Activated T-helper 2 cell treated with anti-CD3 and anti-CD28 coated beads, Interferon-gamma antibody, Interleukin-2, Interleukin-4, amounts not matched to agents 10 μg/mL and 5 μg/mL and 100 μg/mL, durations not matched to agents 14 hours and 24 hours and 36 hours (primary cell): ENCODE measurements at regions not wholly inside any gene's neighbourhood (a gene's known extent, or its start where the extent isn't known, plus 50 kb on each side); places are given as distances from the start of the nearest gene placed in this dataset.
A peak's percentile ranks its signal among the peaks of the same experiment; 100 is the strongest.

Experiments used
- DNase-seq: peaks from one replicate; pipeline ENCODE4 v3.0.0; 2021; ENCODE audit warnings: low spot score
- H3K27ac Mint-ChIP-seq: one replicate; pipeline ENCODE4 v1.8.0; 2021; ENCODE audit warnings: mixed read lengths
- H3K27me3 Mint-ChIP-seq: one replicate; pipeline ENCODE4 v1.8.0; 2021; ENCODE audit warnings: low read depth, mixed read lengths
- H3K36me3 Mint-ChIP-seq: one replicate; pipeline ENCODE4 v1.8.0; 2021; ENCODE audit warnings: low read depth, mixed read lengths
- H3K4me1 Mint-ChIP-seq: one replicate; pipeline ENCODE4 v1.8.0; 2021; ENCODE audit warnings: low read depth, mixed read lengths
- H3K4me3 Mint-ChIP-seq: one replicate; pipeline ENCODE4 v1.8.0; 2021; ENCODE audit warnings: low read depth, mild to moderate bottlenecking, moderate library complexity, mixed read lengths
- H3K9me3 Mint-ChIP-seq: one replicate; pipeline ENCODE4 v1.8.0; 2021; ENCODE audit warnings: mixed read lengths
- intact Hi-C: fragments of 100-400 bp; cut with micrococcal nuclease; formaldehyde crosslinking; loops from one replicate; pipeline ENCODE4 v1.15.1; 2023

DNA sequence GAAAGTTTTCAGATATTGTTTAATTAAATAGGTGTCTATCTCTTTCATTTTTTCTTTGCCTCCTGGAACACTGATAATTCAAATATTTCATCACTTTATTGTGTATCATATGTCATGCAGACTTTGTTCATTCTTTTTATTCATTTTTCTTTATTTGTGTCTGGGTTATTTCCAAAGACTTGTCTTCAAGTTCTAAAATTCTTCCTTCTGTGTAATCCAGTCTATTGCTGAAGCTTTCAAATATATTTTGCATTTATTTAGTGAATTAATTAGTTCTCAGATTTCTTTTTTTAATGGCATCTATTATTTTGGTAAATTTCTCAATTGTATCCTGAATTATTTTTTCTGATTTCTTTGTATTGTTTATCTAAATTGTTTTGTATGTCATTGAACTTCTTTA is 70.1 kb downstream of the ZNF330 start:
- no peak for DNase-seq
- intact Hi-C loops = no loop called here
- Mint-ChIP-seq H3K36me3 (no peaks in the 10 kb centered on the region), H3K4me3 (no peak overlapping the region), H3K4me1 (no peaks in the 10 kb centered on the region), H3K27ac (no peak overlapping the region), H3K9me3 (peaks cover 9% of the 10 kb centered on the region), H3K27me3 (peaks cover 8% of the 10 kb centered on the region)

- H3K36me3 Mint-ChIP-seq = no peaks in the 10 kb centered on the region
- H3K27ac Mint-ChIP-seq = no peak overlapping the region
- no peaks in the 10 kb centered on the region for H3K4me1 Mint-ChIP-seq
- H3K9me3 Mint-ChIP-seq = peaks cover 9% of the 10 kb centered on the region
- H3K4me3 Mint-ChIP-seq = no peak overlapping the region
- peaks cover 2% of the 10 kb centered on the region for H3K27me3 Mint-ChIP-seq
- intact Hi-C loops = no loop called here
- no peak for DNase-seq
Observed at GRCh38 chr4:141294306-141294705, 73.6 kb downstream of the ZNF330 start.

DNA sequence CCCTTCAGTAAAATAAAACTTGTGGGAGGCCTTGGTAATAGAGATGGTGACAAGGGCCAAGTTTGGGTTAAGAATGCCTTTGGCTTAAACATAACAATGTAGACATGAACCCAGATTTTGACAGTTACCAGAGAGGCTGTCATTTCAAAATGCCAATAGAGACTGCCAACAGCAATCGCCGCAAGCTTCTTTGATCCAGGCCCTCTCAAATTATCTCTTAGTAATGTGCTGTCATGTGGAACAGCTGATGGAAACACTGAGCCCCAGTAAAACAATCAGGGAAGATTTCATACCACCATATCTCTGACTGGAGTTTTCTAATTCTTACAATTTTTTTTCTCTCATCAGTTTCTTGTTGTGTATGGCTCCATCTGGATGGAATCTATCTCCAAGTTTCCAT is 80.5 kb downstream of the ZNF330 start:
- no peaks in the 10 kb centered on the region for H3K36me3 Mint-ChIP-seq
- intact Hi-C loops = no loop called here
- no peaks in the 10 kb centered on the region for H3K4me1 Mint-ChIP-seq
- H3K27me3 Mint-ChIP-seq = peaks cover 5% of the 10 kb centered on the region
- no peak overlapping the region for H3K27ac Mint-ChIP-seq
- H3K4me3 Mint-ChIP-seq = no peak overlapping the region
- no peak for DNase-seq
- H3K9me3 Mint-ChIP-seq = no peaks in the 10 kb centered on the region

GRCh38 chr4:141302924-141303323 is 82.2 kb downstream of the ZNF330 start:
- intact Hi-C loops = no loop called here
- Mint-ChIP-seq H3K4me1 (peaks cover 6% of the 10 kb centered on the region), H3K36me3 (no peaks in the 10 kb centered on the region), H3K27me3 (peaks cover 8% of the 10 kb centered on the region), H3K27ac (no peak overlapping the region), H3K4me3 (no peak overlapping the region), H3K9me3 (no peaks in the 10 kb centered on the region)
- DNase-seq = no peak

- intact Hi-C loops = no loop called here
Observed at GRCh38 chr4:141304346-141304745, 83.7 kb downstream of the ZNF330 start.

GRCh38 chr4:141306331-141306730 is 85.6 kb downstream of the ZNF330 start:
- Mint-ChIP-seq H3K4me1 (peaks cover 6% of the 10 kb centered on the region), H3K27me3 (peaks cover 8% of the 10 kb centered on the region), H3K4me3 (no peak overlapping the region), H3K36me3 (no peaks in the 10 kb centered on the region), H3K9me3 (no peaks in the 10 kb centered on the region), H3K27ac (no peak overlapping the region)
- intact Hi-C loops = loop anchor here (2.0 kb wide), 1 partner anchor 1540 kb away; the partner anchor contains the start of gene INPP4B
- no peak for DNase-seq

More at GRCh38 chr4:141304346-141304745, 83.7 kb downstream of the ZNF330 start:
- Mint-ChIP-seq H3K36me3 (no peaks in the 10 kb centered on the region), H3K9me3 (no peaks in the 10 kb centered on the region), H3K4me3 (no peak overlapping the region), H3K27ac (no peak overlapping the region), H3K4me1 (peaks cover 6% of the 10 kb centered on the region), H3K27me3 (peaks cover 8% of the 10 kb centered on the region)
- no peak for DNase-seq

- Mint-ChIP-seq H3K4me1 (peaks cover 6% of the 10 kb centered on the region), H3K27ac (no peak overlapping the region), H3K27me3 (peaks cover 8% of the 10 kb centered on the region), H3K4me3 (no peak overlapping the region), H3K9me3 (no peaks in the 10 kb centered on the region), H3K36me3 (no peaks in the 10 kb centered on the region)
- peak; percentile 30 for DNase-seq
- intact Hi-C loops = loop anchor here (2.0 kb wide), 1 partner anchor 1540 kb away; the partner anchor contains the start of gene INPP4B
Observed at GRCh38 chr4:141307241-141307689, 86.6 kb downstream of the ZNF330 start.

DNA sequence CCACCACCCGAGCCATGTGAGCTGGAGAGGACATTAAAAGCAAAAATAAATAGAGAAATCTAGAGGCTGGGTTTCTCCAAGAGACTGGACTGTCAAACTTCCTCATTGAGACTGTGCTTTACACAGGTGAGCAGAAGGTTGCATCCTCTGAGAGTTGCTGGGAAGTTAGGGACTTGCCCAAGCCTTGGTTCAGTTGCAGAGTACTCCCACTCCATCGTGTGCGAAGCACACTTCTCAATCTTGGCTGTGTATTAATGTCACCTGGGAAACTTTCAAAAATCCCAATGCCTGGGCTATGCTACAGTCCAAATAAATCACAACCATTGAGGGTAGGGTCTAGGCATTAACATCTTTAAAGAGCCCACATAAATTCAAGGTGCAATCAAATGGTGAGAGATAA is 89.2 kb downstream of the ZNF330 start:
- Mint-ChIP-seq H3K27me3 (peaks cover 6% of the 10 kb centered on the region), H3K9me3 (no peaks in the 10 kb centered on the region), H3K4me3 (no peak overlapping the region), H3K36me3 (no peaks in the 10 kb centered on the region), H3K27ac (no peak overlapping the region), H3K4me1 (peaks cover 6% of the 10 kb centered on the region)
- intact Hi-C loops = no loop called here
- DNase-seq = no peak

GRCh38 chr4:141311246-141312204 is 90.8 kb downstream of the ZNF330 start:
- Mint-ChIP-seq H3K4me3 (no peak overlapping the region), H3K27ac (no peak overlapping the region), H3K9me3 (no peaks in the 10 kb centered on the region), H3K4me1 (peaks cover 6% of the 10 kb centered on the region), H3K27me3 (peaks cover 5% of the 10 kb centered on the region), H3K36me3 (no peaks in the 10 kb centered on the region)
- no peak for DNase-seq
- intact Hi-C loops = no loop called here

DNA sequence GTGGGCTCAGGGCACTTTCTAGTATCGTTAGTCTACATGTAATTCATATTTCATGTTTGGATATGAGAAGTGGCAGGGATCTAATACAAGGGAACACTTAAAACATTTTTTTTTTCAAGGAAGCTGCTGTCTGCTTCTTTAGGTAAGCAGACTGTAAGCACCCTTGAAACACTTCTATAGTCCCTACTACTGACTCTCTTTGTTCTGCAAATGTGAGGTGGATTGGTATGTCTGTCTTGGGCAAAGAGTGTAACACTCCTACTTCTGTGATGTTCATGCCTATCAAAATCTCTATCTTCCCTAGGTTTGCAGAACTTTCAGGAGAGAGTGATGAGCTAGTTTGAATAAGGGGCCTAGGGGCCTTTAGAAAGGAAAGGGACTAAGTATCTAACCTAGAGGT is 93.9 kb downstream of the ZNF330 start:
- H3K9me3 Mint-ChIP-seq = no peaks in the 10 kb centered on the region
- H3K27me3 Mint-ChIP-seq = peaks cover 9% of the 10 kb centered on the region
- H3K36me3 Mint-ChIP-seq = no peaks in the 10 kb centered on the region
- H3K4me3 Mint-ChIP-seq = no peak overlapping the region
- no peak for DNase-seq
- H3K27ac Mint-ChIP-seq = no peak overlapping the region
- intact Hi-C loops = no loop called here
- no peaks in the 10 kb centered on the region for H3K4me1 Mint-ChIP-seq

DNA sequence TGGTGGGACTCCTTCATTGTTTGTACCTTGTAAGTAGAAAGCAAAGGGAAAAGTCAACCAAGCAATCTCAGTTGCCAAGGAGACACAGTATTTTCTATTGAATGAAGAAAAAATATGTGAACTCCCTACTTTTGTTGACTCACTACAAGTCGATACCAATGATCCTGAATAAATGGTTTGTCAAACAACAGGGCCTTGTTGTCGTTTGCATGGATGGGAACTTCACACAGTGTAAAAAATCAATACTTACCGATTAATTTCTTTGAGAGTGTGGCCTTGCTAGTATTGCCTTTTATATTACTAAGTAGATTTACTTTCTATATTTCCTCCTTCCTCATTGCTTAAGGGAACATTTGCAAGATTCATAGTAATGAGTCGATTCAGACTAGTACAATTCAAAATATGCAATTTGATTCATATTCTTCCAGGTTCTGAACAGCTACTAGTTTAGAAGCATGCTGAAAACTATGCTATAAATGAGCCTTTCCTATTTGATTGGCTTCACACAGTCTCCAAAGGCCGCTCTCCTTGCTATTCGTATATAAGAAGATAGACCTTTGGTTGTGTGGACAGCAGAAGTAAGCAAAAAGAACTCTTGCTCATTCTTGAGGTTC is 108.0 kb downstream of the ZNF330 start:
- H3K4me1 Mint-ChIP-seq = no peaks in the 10 kb centered on the region
- intact Hi-C loops = no loop called here
- peaks cover 17% of the 10 kb centered on the region for H3K27me3 Mint-ChIP-seq
- no peak for DNase-seq
- no peaks in the 10 kb centered on the region for H3K36me3 Mint-ChIP-seq
- no peaks in the 10 kb centered on the region for H3K9me3 Mint-ChIP-seq
- H3K4me3 Mint-ChIP-seq = no peak overlapping the region
- H3K27ac Mint-ChIP-seq = no peak overlapping the region

GRCh38 chr4:141329174-141329569 is 108.5 kb downstream of the ZNF330 start:
- no peak for DNase-seq
- no peak overlapping the region for H3K27ac Mint-ChIP-seq
- peaks cover 22% of the 10 kb centered on the region for H3K27me3 Mint-ChIP-seq
- H3K36me3 Mint-ChIP-seq = no peaks in the 10 kb centered on the region
- no peaks in the 10 kb centered on the region for H3K9me3 Mint-ChIP-seq
- no peaks in the 10 kb centered on the region for H3K4me1 Mint-ChIP-seq
- H3K4me3 Mint-ChIP-seq = no peak overlapping the region
- intact Hi-C loops = no loop called here

DNA sequence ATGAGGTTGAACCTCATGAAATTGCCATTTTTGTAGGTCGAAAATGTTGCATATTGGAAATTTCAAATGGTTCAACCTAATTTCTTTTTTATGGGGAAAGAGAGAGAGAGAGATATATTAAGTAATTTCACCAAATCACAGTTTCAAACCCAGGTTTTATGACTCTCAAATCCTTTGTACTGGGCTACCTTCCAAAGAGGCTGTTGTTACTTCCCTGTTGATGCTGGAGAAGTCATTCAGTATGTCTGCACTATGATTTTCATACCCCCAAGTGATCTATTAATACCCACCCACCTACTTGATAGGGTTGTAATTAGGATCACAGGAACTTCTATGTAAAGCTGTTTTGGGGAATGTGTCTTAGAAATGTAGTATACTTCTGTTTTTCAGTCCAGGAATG is 109.9 kb downstream of the ZNF330 start:
- intact Hi-C loops = no loop called here
- no peaks in the 10 kb centered on the region for H3K4me1 Mint-ChIP-seq
- no peak overlapping the region for H3K27ac Mint-ChIP-seq
- peaks cover 28% of the 10 kb centered on the region for H3K27me3 Mint-ChIP-seq
- no peak overlapping the region for H3K4me3 Mint-ChIP-seq
- no peak for DNase-seq
- H3K9me3 Mint-ChIP-seq = no peaks in the 10 kb centered on the region
- no peaks in the 10 kb centered on the region for H3K36me3 Mint-ChIP-seq
